ENCODE measurements at regions not wholly inside any gene's neighbourhood (a gene's known extent, or its start where the extent isn't known, plus 50 kb on each side); places are given as distances from the start of the nearest gene placed in this dataset.
"Not testable (repeated sequence)": the region's sequence is repeated elsewhere in the genome, so short reads cannot be mapped to it uniquely, and the experiment has no call there.

DNA sequence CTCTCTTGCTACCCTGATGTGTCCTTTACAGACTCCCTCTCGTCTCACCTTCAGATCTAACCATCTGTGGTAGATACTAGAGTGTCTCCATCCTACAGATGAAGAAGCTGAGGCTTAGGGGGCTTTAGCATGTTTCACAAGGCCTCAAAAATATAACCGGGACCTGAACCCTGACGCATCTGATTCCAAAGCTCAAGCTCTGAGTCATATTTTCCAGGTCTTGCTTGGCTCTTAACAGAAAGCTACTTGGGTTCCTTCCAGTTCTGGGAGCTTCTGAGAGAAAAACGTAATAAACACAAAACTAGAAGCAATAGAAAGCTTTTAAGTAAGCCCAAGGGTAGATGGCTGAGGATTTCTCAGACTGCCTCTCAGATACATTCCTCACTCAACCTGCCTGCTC is 224.3 kb upstream of the EEF2KMT start:
- FAIRE-seq = no peak

DNA sequence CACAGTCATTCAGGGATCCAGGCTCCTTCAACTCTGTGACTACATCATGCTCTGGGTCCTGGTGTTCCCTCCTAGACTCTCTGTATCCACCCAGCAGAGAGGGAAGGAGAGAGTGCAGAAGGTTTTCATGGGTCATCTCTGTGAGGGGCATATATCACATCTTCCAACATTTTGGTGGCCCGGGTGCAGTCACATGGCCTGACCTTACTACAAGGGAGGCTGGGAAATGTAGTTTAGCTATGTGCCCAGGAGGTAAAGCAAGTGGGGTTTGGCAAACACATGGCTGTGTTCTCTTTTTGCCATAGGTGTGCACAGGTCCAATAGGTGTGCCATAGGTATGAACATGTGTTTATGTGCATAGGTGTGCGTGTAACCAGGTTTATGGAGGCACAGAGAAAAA is 222.2 kb upstream of the EEF2KMT start:
- FAIRE-seq = no peak

DNA sequence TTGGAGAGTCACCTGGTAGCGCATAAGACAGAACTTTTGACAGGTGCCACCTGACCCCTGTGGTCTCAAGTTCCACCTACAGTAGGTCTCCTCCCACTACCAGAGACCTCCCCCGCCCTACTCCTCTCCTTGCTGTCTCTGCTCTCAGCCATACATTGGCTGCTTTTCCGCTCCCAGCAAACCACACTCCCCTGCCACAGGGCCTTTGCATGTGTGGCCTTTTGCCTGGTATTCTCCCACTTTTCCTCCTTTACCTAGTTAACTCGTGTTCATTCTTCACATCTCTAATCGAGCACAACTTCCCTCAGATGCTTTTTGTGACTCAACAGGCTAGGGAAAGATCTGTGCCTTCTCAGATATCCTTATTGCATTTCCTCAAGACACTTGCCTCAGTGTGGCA is 218.3 kb upstream of the EEF2KMT start:
- no peak for FAIRE-seq

DNA sequence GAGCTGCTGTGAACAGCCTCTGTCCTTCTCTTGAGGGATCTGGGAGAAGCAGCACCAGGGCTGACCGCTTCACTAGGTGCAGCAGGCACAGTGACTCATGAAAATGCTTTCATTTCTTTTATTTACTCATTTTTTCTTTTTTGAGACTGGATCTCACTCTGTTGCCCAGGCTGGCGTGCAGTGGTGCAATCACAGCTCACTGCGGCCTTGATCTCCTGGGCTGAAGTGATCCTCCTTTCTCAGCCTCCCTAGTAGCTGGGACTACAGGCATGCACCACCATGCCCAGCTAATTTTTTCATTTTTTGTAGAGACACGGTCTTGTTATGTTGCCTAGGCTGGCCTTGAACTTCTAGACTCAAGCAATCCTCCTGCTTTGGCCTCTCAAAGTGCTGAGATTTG is 216.8 kb upstream of the EEF2KMT start:
- no peak for FAIRE-seq

DNA sequence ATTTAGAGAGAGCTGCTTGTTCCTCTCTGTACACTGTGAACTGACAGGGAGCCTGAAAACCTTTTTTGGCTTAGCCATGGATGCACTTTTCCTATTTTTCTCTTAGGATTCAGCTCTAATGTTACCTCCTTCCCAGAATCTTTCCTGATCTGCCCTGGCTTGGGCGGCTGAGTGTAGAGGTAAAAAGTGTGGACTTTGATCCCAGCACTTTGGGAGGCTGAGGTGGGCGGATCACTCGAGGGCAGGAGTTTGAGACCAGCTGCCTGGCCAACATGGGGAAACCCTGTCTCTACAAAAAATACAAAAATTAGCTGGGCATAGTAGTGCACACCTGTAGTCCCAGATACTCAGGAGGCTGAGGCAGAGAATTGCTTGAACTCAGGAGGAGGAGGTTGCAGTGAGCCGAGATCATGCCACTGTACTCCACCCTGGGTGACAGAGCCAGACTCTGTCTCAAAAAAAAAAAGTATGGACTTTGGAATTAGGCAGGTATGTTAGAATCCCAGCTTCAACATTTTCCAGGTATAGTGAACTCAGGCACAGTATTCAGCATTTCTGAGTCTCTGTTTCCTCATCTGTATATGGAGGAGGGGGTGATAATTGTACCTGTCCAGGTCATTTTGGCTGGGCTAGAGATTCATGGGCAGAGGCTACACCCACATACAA is 212.5 kb upstream of the EEF2KMT start:
- no peak for FAIRE-seq

DNA sequence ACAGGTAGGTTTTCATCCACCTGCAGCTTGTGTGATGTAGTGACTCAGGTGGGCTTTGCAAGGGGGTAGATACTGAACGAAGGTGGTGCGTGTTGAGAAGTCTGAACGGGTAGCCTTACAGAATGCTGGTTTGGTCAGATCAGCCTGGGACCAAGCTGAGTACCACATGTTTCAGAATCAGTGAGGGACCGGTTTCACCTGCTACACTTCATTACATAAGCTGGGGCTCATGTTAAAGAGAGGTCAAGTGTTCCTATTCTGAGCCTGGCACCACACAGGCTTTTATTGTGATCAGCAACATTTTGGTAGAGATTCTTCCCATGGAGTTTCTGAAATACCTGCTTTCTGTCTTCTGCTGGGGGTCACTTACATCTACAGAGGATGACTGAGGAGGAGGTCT is 207.4 kb upstream of the EEF2KMT start:
- no peak for FAIRE-seq

DNA sequence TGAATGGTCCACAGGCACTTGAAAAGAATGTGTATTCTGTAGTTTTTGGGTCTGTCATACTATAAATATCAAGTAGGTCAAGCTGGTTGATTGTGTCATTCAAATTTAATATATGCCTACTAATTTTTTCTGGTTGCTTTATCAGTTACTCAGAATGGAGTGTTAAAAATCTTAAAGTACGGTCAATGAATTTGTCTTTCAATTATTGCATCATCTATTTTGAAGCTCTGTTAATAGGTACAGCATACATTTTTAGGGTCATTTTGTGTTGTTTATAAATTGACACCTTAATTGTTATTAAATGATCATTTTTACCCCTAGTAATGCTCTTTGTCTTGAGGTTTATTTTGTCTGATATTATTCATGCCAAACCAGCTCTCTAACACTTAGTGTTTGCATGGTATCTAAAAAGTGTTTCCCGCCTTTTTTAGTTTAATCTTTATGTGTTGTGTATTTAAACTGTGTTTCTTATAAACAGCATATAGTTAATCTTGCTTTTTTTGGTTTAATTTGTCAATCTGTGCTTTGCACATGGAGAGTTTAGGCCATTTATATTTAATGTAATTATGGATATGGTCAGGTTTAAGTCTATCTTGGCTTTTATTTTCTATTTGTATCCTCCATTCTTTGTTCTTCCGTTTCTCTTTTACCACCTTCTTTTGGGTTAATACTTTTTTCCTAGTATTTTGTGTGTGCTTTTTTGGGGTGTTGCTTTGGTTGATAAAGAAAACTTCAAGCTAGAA is 204.9 kb upstream of the EEF2KMT start:
- FAIRE-seq = no peak

DNA sequence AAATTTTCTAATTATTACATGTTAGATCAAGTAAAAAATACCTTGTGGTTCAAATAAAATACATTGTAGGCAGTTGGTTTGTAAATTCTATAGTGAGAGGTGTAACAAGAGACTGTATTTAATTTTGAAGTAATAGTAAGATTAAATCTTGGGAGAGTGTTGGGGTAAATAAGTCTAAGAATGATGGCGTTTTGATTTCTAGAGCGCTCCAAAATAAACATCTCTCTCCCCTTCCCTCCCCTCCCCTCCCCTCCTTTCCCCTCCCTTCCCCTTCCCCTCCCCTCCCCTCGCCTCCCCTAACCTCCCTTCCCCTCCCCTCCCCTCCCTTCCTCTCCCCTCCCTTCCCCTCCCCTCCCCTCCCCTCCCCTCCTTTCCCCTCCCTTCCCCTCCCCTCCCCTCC is 200.6 kb upstream of the EEF2KMT start:
- no peak for FAIRE-seq

DNA sequence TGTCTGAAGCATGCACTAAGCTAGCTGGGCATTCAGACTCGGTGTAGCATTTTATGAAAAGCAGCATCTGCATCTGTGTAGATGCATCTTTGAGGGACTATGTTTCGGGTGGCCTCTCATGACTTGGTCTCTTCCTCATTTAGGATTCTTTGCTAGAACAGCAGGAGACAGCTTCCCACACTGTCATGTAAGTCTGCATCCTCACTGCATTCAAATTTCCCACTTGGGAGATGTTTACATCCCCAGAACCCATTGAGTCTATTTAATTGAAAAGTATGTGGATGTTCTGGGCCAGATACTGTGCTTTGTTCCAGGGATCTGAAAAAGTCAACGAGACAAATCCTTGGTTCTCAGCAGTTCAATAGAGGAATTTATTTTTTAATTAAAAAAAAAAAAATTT is 198.6 kb upstream of the EEF2KMT start:
- no peak for FAIRE-seq

DNA sequence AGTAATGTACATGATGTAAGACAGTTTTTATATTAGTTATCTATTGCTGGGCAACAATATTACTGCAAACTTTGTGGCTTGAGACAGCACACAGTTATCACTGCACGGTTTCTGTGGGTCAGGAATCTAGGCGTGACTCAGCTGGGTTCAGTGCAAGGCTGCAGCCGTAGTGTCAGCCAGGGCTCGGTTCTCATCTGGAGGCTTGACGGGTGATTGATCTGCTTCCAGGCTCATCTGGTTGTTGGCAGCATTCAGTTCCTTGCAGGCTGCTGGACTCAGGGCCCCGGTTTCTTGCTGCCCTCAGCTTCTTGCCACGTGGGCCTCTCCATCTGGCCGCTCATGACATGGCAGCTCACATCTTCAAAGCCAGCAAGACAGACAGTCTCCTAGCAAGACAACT is 197.7 kb upstream of the EEF2KMT start:
- not testable (repeated sequence) for FAIRE-seq

DNA sequence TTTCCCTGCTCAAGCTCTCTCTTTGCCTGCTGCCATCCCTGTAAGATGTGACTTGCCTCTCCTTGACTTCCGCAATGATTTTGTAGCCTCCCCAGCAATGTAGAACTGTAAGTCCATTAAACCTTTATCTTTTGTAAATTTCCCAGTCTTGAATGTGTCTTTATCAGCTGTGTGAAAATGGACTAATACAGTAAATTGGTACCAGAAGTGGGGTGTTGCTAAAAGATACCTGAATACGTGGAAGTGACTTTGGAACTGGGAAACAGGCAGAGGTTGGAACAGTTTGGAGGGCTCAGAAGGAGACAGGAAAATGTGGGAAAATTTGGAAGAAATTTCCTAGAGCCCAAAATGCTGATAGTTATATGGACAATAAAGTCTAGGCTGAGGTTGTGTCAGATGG is 184.6 kb upstream of the EEF2KMT start:
- FAIRE-seq = not testable (repeated sequence)

DNA sequence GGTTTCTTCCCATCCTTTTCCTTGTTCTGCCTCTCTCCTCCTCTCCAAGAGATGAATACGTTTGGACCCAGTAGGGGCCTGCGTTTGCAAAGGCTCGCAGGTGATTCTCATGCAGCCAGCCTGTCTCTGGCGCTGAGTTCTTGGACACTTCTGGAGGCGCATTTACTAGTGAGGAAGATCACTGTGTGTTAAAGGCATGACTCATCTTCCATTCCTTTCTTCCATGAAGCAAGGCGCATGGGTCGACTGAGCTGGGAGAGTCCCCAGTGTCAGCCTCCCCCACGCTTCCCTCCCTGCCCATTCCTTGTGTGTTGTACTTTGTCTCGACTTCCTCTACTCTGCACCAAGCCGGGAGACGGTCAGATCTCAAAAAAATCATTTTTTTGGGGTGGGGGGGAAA is 159.9 kb upstream of the EEF2KMT start:
- FAIRE-seq = no peak

DNA sequence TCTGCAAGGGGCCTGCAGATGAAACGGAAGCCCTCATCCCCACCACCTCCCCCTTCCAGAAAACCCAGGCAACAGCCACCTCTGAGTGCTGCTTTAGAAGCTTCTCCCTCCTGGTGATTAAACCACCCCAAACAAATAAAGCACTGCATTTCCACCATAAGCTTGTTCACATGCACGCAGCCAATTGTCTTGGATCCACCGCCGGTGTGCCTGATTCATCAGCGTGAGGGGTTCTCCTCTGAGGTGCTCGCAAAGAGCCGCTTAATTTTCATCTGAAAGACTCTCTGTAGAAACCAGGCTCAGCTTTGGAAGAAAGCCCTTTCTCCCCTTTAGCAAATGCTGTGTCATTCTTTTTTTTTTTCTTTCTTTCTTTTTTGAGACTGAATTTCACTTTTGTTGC is 155.2 kb upstream of the EEF2KMT start:
- FAIRE-seq = no peak

DNA sequence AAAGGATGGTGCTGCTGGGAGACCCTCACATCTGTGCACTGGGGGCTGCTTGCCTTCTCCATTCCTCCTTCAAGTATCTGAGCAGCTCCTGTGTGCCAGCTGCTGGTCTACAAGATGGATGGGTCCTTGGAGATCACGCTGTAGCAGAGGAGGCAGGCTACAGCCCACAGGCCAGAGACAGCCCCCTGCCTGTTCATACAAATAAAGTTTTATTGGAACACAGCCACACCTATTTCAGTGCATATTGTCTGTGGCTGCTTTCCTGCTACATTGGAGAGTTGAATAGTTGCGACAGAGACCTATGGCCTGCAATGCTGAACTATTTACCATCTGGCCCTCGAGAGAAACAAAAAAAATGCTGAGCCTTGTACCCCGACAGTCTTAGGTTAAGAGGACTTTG is 149.8 kb upstream of the EEF2KMT start:
- not testable (repeated sequence) for FAIRE-seq

DNA sequence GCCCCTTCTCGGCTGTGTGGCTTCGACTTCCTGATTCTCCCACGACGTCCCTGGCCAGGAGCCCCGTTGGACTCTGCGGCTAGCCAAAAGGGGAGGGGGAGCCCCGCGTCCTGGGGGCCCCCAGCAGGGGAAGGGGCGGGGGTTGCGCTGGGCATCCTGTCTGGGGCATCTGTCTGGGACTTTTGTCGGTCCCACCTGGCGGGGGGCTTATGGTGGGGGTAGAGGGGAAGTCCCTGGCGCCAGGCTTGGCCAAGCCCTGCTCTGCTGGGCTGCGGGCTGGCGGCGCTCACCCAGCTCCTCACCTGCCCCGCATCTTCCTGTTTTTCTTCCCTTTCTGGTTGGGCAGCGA is 142.7 kb upstream of the EEF2KMT start:
- FAIRE-seq = not testable (repeated sequence)

DNA sequence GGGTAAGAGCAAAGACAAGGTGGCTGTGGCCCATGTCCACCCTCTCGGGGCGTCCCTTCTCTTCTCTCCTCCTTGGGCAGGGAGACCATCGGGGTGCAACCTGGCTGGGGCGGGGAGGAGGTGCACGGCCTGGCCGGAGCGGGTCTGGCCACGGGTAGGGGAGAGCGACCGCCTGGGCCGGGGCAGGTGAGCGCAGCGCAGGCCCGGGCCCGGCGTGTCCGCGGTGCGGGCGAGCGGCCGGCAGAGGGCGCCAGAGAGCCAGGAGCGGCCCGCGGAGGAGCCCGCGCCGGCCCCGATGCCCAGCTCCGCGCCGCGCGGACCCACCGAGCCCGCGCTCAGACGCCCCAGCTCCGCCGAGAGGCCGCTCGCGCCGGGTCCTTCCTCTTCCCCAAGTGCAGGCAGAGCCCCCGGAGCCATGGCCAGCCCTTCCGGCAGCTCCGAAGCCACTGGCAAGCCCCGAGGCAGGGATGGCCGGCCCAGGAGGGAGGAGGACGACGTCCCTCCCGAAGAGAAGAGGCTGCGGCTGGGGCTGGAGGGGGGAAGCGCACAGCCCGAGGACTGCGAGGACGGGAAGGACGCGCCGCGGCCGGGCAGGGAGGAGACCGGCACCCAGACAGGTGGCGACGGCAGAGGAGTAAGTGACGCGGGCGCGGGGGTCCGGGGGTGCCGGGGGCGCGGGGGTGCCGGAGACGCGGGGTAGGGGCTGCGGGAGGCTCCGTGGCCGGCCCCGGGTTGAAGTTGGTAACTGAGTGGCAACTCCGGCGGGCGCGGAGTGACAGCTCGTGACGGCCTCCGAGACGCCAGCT is 142.1 kb upstream of the EEF2KMT start:
- FAIRE-seq = not testable (repeated sequence)

DNA sequence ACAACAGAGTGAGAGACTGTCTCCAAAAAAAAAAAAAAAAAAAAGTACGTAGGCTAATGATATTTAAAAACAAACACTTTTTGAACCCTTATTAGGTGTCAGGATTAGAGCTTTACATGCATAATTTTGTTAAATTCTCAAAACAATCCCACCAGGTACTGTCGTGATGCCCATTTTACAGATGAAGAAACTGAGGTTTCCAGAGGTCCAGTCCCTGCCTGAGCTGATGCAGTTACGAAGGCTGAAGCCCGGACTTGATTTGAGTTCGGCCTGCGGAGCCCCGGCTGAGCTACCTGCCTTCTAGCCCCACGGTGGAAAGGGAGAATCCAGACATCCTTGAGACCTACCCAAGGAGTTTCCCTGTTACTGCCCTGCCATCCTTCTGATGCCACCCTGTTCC is 137.5 kb upstream of the EEF2KMT start:
- no peak for FAIRE-seq

DNA sequence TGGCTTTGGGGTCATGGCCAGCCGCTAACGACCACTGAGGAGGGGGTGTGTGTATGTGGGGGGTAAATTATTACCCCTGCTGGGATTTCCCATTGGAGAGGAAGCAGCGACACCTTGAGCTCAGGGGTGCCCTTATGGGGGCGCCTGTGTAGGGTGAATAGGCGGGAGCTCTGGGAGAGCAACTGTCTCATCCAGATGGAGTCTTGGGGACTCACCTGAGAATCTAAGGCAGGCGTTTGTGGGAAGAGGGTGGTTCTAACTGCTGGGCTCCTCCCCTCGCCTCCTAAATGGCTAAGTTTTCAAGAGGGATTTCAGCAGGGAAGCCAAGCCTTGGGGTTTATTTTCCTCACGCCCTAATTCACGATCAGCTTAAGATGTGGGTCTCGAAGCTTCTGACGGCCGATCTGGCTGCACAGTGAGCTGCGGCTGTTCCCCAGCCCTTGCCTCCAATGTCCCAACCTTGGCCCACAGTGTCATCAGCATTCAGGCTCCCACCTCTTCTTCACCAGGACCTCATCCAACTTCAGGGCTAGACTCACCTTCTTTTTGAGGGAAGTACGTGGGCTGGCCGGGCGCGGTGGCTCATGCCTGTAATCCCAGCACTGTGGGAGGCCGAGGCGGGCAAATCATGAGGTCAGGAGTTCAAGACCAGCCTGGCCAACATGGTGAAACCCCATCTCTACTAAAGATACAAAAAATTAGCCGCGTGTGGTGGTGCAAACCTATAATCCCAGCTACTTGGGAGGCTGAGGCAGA is 136.9 kb upstream of the EEF2KMT start:
- no peak for FAIRE-seq

DNA sequence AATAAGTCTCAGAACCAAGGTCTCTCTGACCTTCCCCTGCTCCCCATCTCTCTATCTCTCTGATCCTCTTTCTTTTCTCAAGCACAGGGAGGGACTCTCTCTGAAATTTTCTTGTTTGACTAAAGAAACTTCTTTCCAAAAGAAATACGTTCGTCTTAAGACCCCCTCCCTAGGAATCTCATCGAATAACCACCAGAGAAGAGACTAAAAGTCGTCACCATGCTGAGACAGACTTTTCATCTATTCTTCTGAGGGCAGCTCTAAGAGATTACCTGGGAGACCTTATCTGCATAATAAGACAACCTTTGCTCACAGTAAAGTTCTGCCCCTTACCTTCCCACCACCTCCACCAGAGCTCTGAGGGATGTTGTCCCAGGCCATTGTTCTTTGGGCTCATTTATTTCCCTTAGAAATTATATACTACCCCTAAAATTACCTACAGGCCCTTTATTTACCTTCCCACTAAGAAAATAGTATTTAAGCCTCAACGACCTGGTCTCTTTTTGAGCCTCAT is 133.7 kb upstream of the EEF2KMT start:
- FAIRE-seq = no peak

DNA sequence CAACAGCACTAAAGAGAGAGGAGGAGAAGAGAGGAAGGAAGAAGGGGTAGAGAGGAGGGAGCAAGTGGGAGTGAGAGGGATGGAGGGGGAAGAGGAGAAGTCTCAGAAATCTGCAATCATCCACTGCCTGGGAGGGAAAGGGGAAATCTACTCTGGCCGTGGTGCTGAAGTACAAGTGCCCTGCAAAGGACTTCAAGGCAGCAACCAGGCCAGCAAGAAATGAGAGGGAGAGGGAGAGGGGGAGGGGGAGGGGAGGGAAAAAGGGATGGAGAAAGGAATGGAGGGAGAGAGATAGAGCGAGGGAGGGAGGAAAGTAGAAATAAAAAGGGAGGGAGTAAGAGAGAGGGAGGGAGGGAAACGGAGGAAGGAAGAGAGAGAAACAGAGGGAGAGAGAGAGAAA is 130.8 kb upstream of the EEF2KMT start:
- FAIRE-seq = no peak

DNA sequence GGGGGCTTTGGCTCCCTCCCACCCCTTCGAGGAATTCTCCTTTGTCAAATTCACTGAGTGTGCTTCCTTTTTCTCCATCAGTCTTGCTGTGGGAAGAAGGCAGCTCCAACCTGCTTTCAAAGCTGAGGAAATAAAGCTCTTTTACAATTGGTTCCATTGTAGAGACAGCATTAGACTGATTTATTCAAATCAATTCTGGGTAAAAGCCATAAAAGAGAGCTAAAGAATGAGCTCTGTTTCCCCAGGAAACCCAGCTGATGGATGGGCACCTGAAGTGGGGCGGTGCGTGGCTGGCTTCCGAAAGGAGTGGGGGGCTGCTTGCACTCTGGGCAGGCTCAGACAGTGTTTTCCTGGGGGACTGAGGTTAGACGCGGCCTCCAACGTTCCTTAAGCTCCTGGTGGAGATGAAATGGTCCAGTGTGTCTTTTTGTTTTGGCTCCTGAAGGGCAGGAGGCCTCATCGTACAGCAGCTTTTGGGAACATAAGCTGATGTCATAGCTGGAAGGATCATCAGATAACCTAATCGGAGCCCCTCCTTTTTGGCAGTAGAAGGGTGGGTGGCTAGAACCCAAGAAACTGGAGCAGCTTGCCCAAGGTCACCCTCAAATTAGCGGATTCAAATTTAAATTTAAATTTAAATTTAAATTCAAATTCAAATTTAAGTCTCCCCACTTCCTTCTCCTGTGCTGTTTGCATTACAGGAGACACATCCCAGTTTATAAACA is 128.5 kb upstream of the EEF2KMT start:
- FAIRE-seq = no peak

DNA sequence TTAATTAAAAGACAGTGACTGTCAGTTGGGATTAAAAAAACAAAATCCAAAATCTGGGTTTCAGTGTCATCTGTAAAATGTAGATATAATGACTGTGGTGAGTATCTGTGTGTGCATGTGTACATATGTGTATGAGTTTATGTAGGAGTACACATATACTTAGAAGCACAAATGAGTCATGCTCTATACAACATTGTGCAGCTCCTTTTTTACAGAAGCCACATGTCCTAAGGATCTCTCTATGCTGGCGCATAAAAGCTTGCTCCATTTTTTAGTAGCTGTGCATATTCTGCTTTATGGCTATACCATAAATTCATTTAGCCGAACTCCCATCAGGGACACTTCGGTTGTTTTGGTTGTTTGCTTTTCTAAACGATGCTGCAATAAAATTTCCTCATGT is 125.2 kb upstream of the EEF2KMT start:
- no peak for FAIRE-seq

All from endometrium (tissue), 2 donors.